Trophoblast cell (in vitro differentiated cells and primary cell): ENCODE measurements at regions not wholly inside any gene's neighbourhood (a gene's known extent, or its start where the extent isn't known, plus 50 kb on each side); places are given as distances from the start of the nearest gene placed in this dataset.
A peak's percentile ranks its signal among the peaks of the same experiment; 100 is the strongest.

Experiments used
- DNase-seq, 2 donors: peaks; one replicate each; pipeline ENCODE4 v3.0.0-alpha.2; 2016
- H2AFZ ChIP-seq: 2 replicates; pipeline ENCODE4 v1.6.1; 2013; ENCODE audit warnings: low read length, moderate library complexity, mild to moderate bottlenecking; ENCODE audit not compliant: insufficient read depth, poor library complexity
- H2AK5ac ChIP-seq: 2 replicates; pipeline ENCODE4 v1.6.1; 2013; ENCODE audit warnings: mild to moderate bottlenecking, low read length
- H2BK120ac ChIP-seq: 2 replicates; pipeline ENCODE4 v1.6.1; 2013; ENCODE audit warnings: low read length, mild to moderate bottlenecking, moderate library complexity; ENCODE audit not compliant: insufficient read depth, poor library complexity
- H2BK12ac ChIP-seq: 2 replicates; pipeline ENCODE4 v1.6.1; 2013; ENCODE audit warnings: mild to moderate bottlenecking, low read length, moderate library complexity
- H2BK5ac ChIP-seq: 2 replicates; pipeline ENCODE4 v1.6.1; 2013; ENCODE audit warnings: low read length, low read depth, moderate library complexity, mild to moderate bottlenecking; ENCODE audit not compliant: poor library complexity
- H3K14ac ChIP-seq: 2 replicates; pipeline ENCODE4 v1.6.1; 2013; ENCODE audit warnings: mild to moderate bottlenecking, low read length
- H3K18ac ChIP-seq: 2 replicates; pipeline ENCODE4 v1.6.1; 2013; ENCODE audit warnings: mild to moderate bottlenecking, low read length
- H3K23ac ChIP-seq: 2 replicates; pipeline ENCODE4 v1.6.1; 2013; ENCODE audit warnings: low read length
- H3K27ac ChIP-seq: 2 replicates; pipeline ENCODE4 v1.5.1; 2013; ENCODE audit warnings: low read depth, mild to moderate bottlenecking, inconsistent platforms, low read length, moderate library complexity
- H3K27me3 ChIP-seq: 2 replicates; pipeline ENCODE4 v1.6.1; 2013; ENCODE audit warnings: inconsistent platforms, mild to moderate bottlenecking, low read length, moderate library complexity; ENCODE audit not compliant: insufficient read depth
- H3K36me3 ChIP-seq, 2 experiments: 1 replicate in 1 of 2; 2 replicates in 1 of 2; pipeline ENCODE4 v1.6.1; 2013; ENCODE audit warnings: low read length in 2 of 2, mild to moderate bottlenecking in 2 of 2, moderate library complexity in 1 of 2; ENCODE audit not compliant: insufficient read depth in 2 of 2, control insufficient read depth in 1 of 2
- H3K4ac ChIP-seq: 2 replicates; pipeline ENCODE4 v1.6.1; 2013; ENCODE audit warnings: low read depth, mild to moderate bottlenecking, low read length, moderate library complexity
- H3K4me1 ChIP-seq, 2 experiments: 1 replicate in 1 of 2; 2 replicates in 1 of 2; pipeline ENCODE4 v1.6.1; 2013; ENCODE audit warnings: low read length in 2 of 2, mild to moderate bottlenecking in 2 of 2, moderate library complexity in 1 of 2; ENCODE audit not compliant: insufficient read depth in 2 of 2, control insufficient read depth in 1 of 2
- H3K4me2 ChIP-seq: 2 replicates; pipeline ENCODE4 v1.6.1; 2013; ENCODE audit warnings: inconsistent platforms, mild to moderate bottlenecking, low read length, moderate library complexity
- H3K4me3 ChIP-seq: 2 replicates; pipeline ENCODE4 v1.5.1; 2013; ENCODE audit warnings: mild to moderate bottlenecking, low read depth, low read length, inconsistent platforms
- H3K79me1 ChIP-seq: one replicate; pipeline ENCODE4 v1.6.1; 2013; ENCODE audit warnings: low read length
- H3K79me2 ChIP-seq: 2 replicates; pipeline ENCODE4 v1.6.1; 2013; ENCODE audit warnings: low read length, mild to moderate bottlenecking; ENCODE audit not compliant: control insufficient read depth, insufficient read depth, poor library complexity
- H3K9ac ChIP-seq: 2 replicates; pipeline ENCODE4 v1.6.1; 2013; ENCODE audit warnings: mild to moderate bottlenecking, low read length
- H3K9me3 ChIP-seq: 2 replicates; pipeline ENCODE4 v1.6.1; 2013; ENCODE audit warnings: low read depth, mild to moderate bottlenecking, control low read depth, inconsistent platforms, low read length; ENCODE audit not compliant: insufficient read depth
- H4K12ac ChIP-seq: 2 replicates; pipeline ENCODE4 v1.6.1; 2013; ENCODE audit warnings: low read depth, mild to moderate bottlenecking, low read length, moderate library complexity
- H4K8ac ChIP-seq: 2 replicates; pipeline ENCODE4 v1.6.1; 2013; ENCODE audit warnings: low read depth, mild to moderate bottlenecking, low read length, moderate library complexity
- H4K91ac ChIP-seq: one replicate; pipeline ENCODE4 v1.6.1; 2013; ENCODE audit warnings: low read depth, mild to moderate bottlenecking, low read length, moderate library complexity
- WGBS: extraction: QIAGEN DNeasy Blood & Tissue Kit; methylation state at CpG from one replicate; pipeline ENCODE4 v1.1.7; 2013; ENCODE audit warnings: missing lambda C conversion rate; ENCODE audit not compliant: insufficient read length, insufficient coverage; ENCODE audit errors: extremely low coverage; 5-methylcytosine and 5-hydroxymethylcytosine counted together

GRCh38 chr6:159639721-159640120 is 53.3 kb downstream of the SOD2 start:
- no peak overlapping the region for H2BK12ac ChIP-seq
- no peak overlapping the region for H3K9ac ChIP-seq
- no peak overlapping the region for H4K12ac ChIP-seq
- H4K91ac ChIP-seq, result no peak overlapping the region
- no peak overlapping the region for H3K14ac ChIP-seq
- no peak overlapping the region for H3K27ac ChIP-seq
- H3K27me3 ChIP-seq, result no peaks in the 10 kb centered on the region
- no peak overlapping the region for H3K18ac ChIP-seq
- H3K4me2 ChIP-seq, result no peak overlapping the region
- no peak for DNase-seq
- no peak overlapping the region for H2AK5ac ChIP-seq
- no peak overlapping the region for H2BK120ac ChIP-seq
- no peak overlapping the region for H4K8ac ChIP-seq
- H3K79me2 ChIP-seq, result no peaks in the 10 kb centered on the region
- no peak overlapping the region for H3K4me3 ChIP-seq
- H3K4me1 ChIP-seq, result no peaks in the 10 kb centered on the region
- no peak overlapping the region for H3K4ac ChIP-seq
- no peaks in the 10 kb centered on the region for H3K36me3 ChIP-seq
- H2AFZ ChIP-seq, result no peak overlapping the region
- H3K23ac ChIP-seq, result no peak overlapping the region
- no CpG with 5 or more reads among the region's 3 CpGs for WGBS
- H3K9me3 ChIP-seq, result peaks cover 2% of the 10 kb centered on the region
- H2BK5ac ChIP-seq, result no peak overlapping the region
- H3K79me1 ChIP-seq, result no peaks in the 10 kb centered on the region

- Histone ChIP-seq H3K4ac (no peak overlapping the region), H2BK5ac (no peak overlapping the region), H3K23ac (no peak overlapping the region), H3K14ac (no peak overlapping the region), H3K79me2 (no peaks in the 10 kb centered on the region), H3K4me1 (no peaks in the 10 kb centered on the region), H2AFZ (no peak overlapping the region), H2BK120ac (no peak overlapping the region), H4K91ac (no peak overlapping the region), H3K27ac (no peak overlapping the region), H3K27me3 (no peaks in the 10 kb centered on the region), H3K36me3 (no peaks in the 10 kb centered on the region), H3K4me2 (no peak overlapping the region), H3K4me3 (no peak overlapping the region), H4K8ac (no peak overlapping the region), H3K79me1 (no peaks in the 10 kb centered on the region), H3K9me3 (no peaks in the 10 kb centered on the region), H4K12ac (no peak overlapping the region), H3K9ac (no peak overlapping the region), H2AK5ac (no peak overlapping the region), H3K18ac (no peak overlapping the region), H2BK12ac (no peak overlapping the region)
- peak in 1 of 2 donors; percentile 41 for DNase-seq
- no CpG with 5 or more reads among the region's 5 CpGs for whole genome bisulfite sequencing
Measured at GRCh38 chr6:159633196-159633595, 59.8 kb downstream of the SOD2 start.

- Histone ChIP-seq H3K4me3 (no peak overlapping the region), H3K9me3 (no peaks in the 10 kb centered on the region), H3K4me2 (no peak overlapping the region), H3K27me3 (no peaks in the 10 kb centered on the region), H2BK12ac (no peak overlapping the region), H3K79me2 (no peaks in the 10 kb centered on the region), H4K91ac (no peak overlapping the region), H3K79me1 (no peaks in the 10 kb centered on the region), H4K12ac (no peak overlapping the region), H3K4me1 (no peaks in the 10 kb centered on the region), H2AFZ (no peak overlapping the region), H3K9ac (no peak overlapping the region), H3K23ac (no peak overlapping the region), H4K8ac (no peak overlapping the region), H2AK5ac (no peak overlapping the region), H2BK120ac (no peak overlapping the region), H3K36me3 (no peaks in the 10 kb centered on the region), H3K18ac (no peak overlapping the region), H3K14ac (no peak overlapping the region), H3K27ac (no peak overlapping the region), H3K4ac (no peak overlapping the region), H2BK5ac (no peak overlapping the region)
- WGBS, result no CpG with 5 or more reads among the region's 5 CpGs
- DNase-seq, result no peak
Measured at GRCh38 chr6:159631886-159632285, 61.2 kb downstream of the SOD2 start.

GRCh38 chr6:159627939-159628338 is 65.1 kb downstream of the SOD2 start:
- no CpG with 5 or more reads among the region's 2 CpGs for WGBS
- no peak overlapping the region for H2BK12ac ChIP-seq
- no peak overlapping the region for H4K8ac ChIP-seq
- no peak overlapping the region for H2BK5ac ChIP-seq
- no peak overlapping the region for H3K14ac ChIP-seq
- no peak overlapping the region for H2AFZ ChIP-seq
- no peak overlapping the region for H2BK120ac ChIP-seq
- no peaks in the 10 kb centered on the region for H3K79me1 ChIP-seq
- H4K91ac ChIP-seq, result no peak overlapping the region
- H2AK5ac ChIP-seq, result no peak overlapping the region
- no peaks in the 10 kb centered on the region for H3K36me3 ChIP-seq
- no peak overlapping the region for H4K12ac ChIP-seq
- H3K9ac ChIP-seq, result no peak overlapping the region
- no peaks in the 10 kb centered on the region for H3K79me2 ChIP-seq
- H3K9me3 ChIP-seq, result no peaks in the 10 kb centered on the region
- no peak overlapping the region for H3K4me2 ChIP-seq
- H3K4me3 ChIP-seq, result no peak overlapping the region
- no peaks in the 10 kb centered on the region for H3K27me3 ChIP-seq
- H3K27ac ChIP-seq, result no peak overlapping the region
- no peak overlapping the region for H3K18ac ChIP-seq
- H3K4ac ChIP-seq, result no peak overlapping the region
- H3K23ac ChIP-seq, result no peak overlapping the region
- H3K4me1 ChIP-seq, result no peaks in the 10 kb centered on the region
- no peak for DNase-seq
